Lower leg skin (tissue), 4 donors: ENCODE measurements at regions not wholly inside any gene's neighbourhood (a gene's known extent, or its start where the extent isn't known, plus 50 kb on each side); places are given as distances from the start of the nearest gene placed in this dataset.

Source experiments
- DNase-seq, 2 donors: peaks; one replicate each; pipeline ENCODE4 v3.0.0-alpha.2; 2019; ENCODE audit warnings: low spot score in 2 of 2
- H3K4me3 ChIP-seq: fragments of 200-600 bp; sonication (generic); 2 replicates; pipeline ENCODE4 v1.5.1; 2017; ENCODE audit warnings: mild to moderate bottlenecking, low read depth; ENCODE audit not compliant: poor library complexity, severe bottlenecking
- POLR2A ChIP-seq, 2 donors: fragments of 450-650 bp; IDR thresholded peaks; one replicate each; pipeline ENCODE4 v1.6.1; 2016 to 2017; ENCODE audit warnings: antibody characterized with exemption in 2 of 2, mild to moderate bottlenecking in 1 of 2, moderate library complexity in 1 of 2
- WGBS, 2 donors: methylation state at CpG; one replicate each; pipeline ENCODE4 v1.1.5; 2018; 5-methylcytosine and 5-hydroxymethylcytosine counted together
- intact Hi-C: fragments of 100-400 bp; cut with DNase I; formaldehyde crosslinking; loops from one replicate; pipeline ENCODE4 v1.15.0; 2023; ENCODE audit warnings: low total_unique reads
- TF ChIP-seq, protein P1 (sequence below), 3 donors: fragments of 450-650 bp; IDR thresholded peaks; one replicate each; pipeline ENCODE4 v1.5.1; 2016; ENCODE audit warnings: antibody characterized with exemption in 3 of 3, mild to moderate bottlenecking in 3 of 3, moderate library complexity in 2 of 3

DNA sequence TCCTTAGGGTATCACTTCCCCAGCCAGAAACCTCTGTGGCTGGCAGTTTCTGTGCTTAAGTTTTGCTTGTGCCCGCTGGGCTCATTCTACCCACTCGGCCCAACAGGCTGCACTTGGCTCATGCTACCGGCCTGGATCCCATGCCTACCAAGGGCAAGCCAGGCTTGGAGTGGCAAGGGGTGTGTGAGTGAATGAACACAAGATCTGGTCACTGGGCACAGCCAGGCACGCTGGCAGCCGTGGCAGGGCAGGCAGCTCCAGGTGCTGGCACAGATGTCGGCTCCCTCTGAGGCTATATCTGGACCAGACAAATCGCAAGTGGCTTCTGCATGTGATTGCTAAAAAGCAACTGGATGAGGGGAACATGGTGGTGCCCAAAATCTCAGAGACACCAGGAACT, 740.5 kb upstream of the B3GALT2 start:
- intact Hi-C loops = no loop called here
- 71 to 89% methylated on average over 7 of the region's 7 CpGs for WGBS, 2 donors
- no peak overlapping the region for H3K4me3 ChIP-seq
- DNase-seq = no peak
- TF ChIP-seq, protein P1, sequence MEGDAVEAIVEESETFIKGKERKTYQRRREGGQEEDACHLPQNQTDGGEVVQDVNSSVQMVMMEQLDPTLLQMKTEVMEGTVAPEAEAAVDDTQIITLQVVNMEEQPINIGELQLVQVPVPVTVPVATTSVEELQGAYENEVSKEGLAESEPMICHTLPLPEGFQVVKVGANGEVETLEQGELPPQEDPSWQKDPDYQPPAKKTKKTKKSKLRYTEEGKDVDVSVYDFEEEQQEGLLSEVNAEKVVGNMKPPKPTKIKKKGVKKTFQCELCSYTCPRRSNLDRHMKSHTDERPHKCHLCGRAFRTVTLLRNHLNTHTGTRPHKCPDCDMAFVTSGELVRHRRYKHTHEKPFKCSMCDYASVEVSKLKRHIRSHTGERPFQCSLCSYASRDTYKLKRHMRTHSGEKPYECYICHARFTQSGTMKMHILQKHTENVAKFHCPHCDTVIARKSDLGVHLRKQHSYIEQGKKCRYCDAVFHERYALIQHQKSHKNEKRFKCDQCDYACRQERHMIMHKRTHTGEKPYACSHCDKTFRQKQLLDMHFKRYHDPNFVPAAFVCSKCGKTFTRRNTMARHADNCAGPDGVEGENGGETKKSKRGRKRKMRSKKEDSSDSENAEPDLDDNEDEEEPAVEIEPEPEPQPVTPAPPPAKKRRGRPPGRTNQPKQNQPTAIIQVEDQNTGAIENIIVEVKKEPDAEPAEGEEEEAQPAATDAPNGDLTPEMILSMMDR (IDR thresholded peaks at IDR 0.05) = no peak
- TF ChIP-seq POLR2A (IDR thresholded peaks at IDR 0.05) = no peak

DNA sequence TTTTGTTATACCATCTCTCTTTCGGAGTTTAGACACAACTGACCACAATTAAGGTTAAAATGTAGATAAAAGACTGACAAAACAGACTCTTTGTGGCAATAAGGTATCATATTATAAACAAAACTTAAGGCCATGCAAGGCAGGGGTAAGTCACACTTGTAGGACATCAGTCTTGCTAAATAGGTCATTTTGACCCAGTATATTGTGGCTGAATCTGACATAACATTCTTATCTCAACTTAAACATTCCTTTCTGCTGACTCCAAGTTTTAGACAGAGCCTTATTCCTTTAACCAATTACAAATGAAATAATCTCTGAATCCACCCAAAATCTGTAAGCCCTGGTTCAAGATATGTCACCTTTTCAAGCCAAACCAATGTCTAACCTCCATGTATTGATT, 733.4 kb upstream of the B3GALT2 start:
- DNase-seq = no peak
- 94 to 98% methylated on average over 1 of the region's 1 CpG for WGBS, 2 donors
- no peak overlapping the region for H3K4me3 ChIP-seq
- TF ChIP-seq, protein P1 (IDR thresholded peaks at IDR 0.05) = no peak
- TF ChIP-seq POLR2A (IDR thresholded peaks at IDR 0.05) = no peak
- intact Hi-C loops = no loop called here

DNA sequence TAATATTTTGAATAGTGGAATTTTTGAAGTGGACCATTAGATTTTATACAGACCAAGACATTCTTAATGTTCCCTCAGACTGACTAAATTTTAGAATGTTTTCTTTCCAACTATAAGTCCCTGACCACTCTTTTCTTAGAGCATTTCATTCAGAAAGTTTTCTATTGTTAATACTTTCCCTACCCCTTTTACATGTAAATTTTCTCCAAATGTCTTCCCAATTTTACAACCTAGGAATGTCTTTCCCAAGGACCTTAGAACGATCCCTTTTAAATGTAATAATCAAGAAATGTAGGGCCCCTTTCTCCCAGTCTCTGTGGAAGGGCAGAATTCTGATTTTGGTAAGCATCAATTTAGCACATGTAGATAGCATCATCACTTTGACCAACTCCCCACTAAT, 730.0 kb upstream of the B3GALT2 start:
- no peak for TF ChIP-seq POLR2A (IDR thresholded peaks at IDR 0.05)
- TF ChIP-seq, protein P1 (IDR thresholded peaks at IDR 0.05) = no peak
- 75 to 88% methylated on average over 1 of the region's 1 CpG for WGBS, 2 donors
- no peak overlapping the region for H3K4me3 ChIP-seq
- no peak for DNase-seq
- intact Hi-C loops = no loop called here

DNA sequence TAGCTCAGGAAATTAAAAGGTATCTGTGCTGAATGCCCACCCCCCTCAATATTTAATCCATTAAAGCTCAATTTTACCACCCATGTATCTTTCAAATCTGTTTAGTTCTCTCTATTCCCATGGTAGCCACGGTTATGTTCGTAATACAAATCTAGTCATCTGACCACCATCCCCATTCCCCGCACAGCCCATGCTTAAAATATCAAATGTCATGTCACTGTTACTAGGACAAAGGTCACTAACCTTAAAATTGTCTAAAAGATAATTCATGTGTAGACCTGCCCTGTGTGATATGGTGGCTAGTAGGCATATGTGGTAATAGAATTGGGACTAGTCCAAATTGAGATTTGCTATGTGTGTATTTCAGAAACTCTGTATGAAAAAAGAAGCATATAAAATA, 728.5 kb upstream of the B3GALT2 start:
- 87 to 90% methylated on average over 3 of the region's 3 CpGs for WGBS, 2 donors
- no peak overlapping the region for H3K4me3 ChIP-seq
- TF ChIP-seq, protein P1 (IDR thresholded peaks at IDR 0.05) = no peak
- no peak for TF ChIP-seq POLR2A (IDR thresholded peaks at IDR 0.05)
- intact Hi-C loops = no loop called here
- no peak for DNase-seq

DNA sequence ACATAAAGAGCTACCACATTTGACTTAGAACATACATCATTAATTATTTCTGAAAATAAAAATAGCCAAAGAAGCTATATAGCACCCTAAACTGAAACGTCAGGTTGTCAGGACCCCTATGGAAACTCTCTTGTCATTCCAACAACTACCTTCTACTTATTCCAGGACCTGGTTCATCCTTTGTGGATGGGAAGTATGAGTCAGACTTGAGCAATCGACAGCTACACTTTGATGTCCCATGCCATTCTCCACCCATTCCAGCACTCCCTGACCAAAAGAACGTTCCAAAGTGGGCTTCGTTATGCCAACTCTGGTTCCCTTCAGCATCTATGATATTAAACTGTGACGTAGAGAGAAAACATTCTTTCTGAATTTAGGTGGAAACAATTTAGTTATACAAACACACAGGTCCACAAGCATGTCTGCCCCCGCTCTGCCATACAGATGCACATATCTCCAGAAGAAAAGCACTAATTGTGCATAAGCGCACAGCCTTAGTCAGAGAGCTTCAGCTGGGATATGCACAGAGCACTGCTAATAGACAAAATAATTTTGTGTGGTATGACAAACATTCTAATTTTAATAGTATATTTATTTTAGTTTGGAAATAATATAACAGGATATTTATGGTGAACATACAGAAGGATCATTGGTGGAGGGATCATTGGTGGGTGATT, 723.1 kb upstream of the B3GALT2 start:
- DNase-seq = no peak
- H3K4me3 ChIP-seq = no peak overlapping the region
- TF ChIP-seq, protein P1 (IDR thresholded peaks at IDR 0.05) = no peak
- no peak for TF ChIP-seq POLR2A (IDR thresholded peaks at IDR 0.05)
- intact Hi-C loops = no loop called here
- 64 to 74% methylated on average over 7 of the region's 7 CpGs for WGBS, 2 donors
